T-cell (primary cell): ENCODE measurements at regions not wholly inside any gene's neighbourhood (a gene's known extent, or its start where the extent isn't known, plus 50 kb on each side); places are given as distances from the start of the nearest gene placed in this dataset.

Source experiments
- ATAC-seq, 4 experiments: fragments of 200-7000 bp in 3 of 4; fragments of 150-1000 bp in 1 of 4; cut with Tn5 transposase; replicated peaks in 1 of 4; 1 replicate in 3 of 4; 2 replicates in 1 of 4; pipeline ENCODE4 v1.10.0; 2021; ENCODE audit warnings: moderate library complexity in 3 of 4, mild to moderate bottlenecking in 2 of 4, moderate number of reproducible peaks in 1 of 4
- CTCF ChIA-PET, 2 donors: fragments of 300-600 bp; sonication (Branson Sonifier 250); formaldehyde crosslinking; loops; one replicate each; lab custom pipeline; 2022; ENCODE audit warnings: antibody characterized with exemption in 2 of 2; lab: Charles Lee
- POLR2A ChIA-PET, 2 donors: fragments of 300-600 bp; sonication (Branson Sonifier 250); formaldehyde crosslinking; loops; one replicate each; lab custom pipeline; 2022; ENCODE audit warnings: antibody characterized with exemption in 2 of 2; lab: Charles Lee
- DNase-seq, 35 experiments: peaks; one replicate each; pipeline versions ENCODE4 v3.0.0 to v3.0.0-alpha.2; 2013 to 2023
- H3K27ac ChIP-seq: one replicate; pipeline ENCODE4 v1.5.1; 2013; ENCODE audit warnings: low read length
- H3K27me3 ChIP-seq, 2 experiments: replicated peaks in 1 of 2; 1 replicate in 1 of 2; 2 replicates in 1 of 2; pipeline versions ENCODE4 v1.6.1 to v1.7.0; 2013; ENCODE audit warnings: low read length in 1 of 2, mixed read lengths in 1 of 2; ENCODE audit not compliant: control insufficient read depth in 2 of 2, insufficient read depth in 2 of 2; ENCODE audit errors: extremely low read depth in 1 of 2
- H3K36me3 ChIP-seq, 2 donors: 1 replicate in 1 of 2; 2 replicates in 1 of 2; pipeline versions ENCODE4 v1.6.1 to v1.7.0; 2013; ENCODE audit warnings: low read length in 1 of 2; ENCODE audit not compliant: control insufficient read depth in 2 of 2, insufficient read depth in 1 of 2; ENCODE audit errors: extremely low read depth in 1 of 2
- H3K4me1 ChIP-seq, 2 experiments: 1 replicate in 1 of 2; 2 replicates in 1 of 2; pipeline versions ENCODE4 v1.6.1 to v1.7.0; 2013; ENCODE audit warnings: low read length in 2 of 2, mixed read lengths in 1 of 2; ENCODE audit not compliant: insufficient read depth in 2 of 2, control insufficient read depth in 1 of 2; ENCODE audit errors: extremely low read depth in 1 of 2
- H3K4me3 ChIP-seq, 2 donors: 1 replicate in 1 of 2; 2 replicates in 1 of 2; pipeline versions ENCODE4 v1.5.1 to v1.7.0; 2013; ENCODE audit warnings: mild to moderate bottlenecking in 2 of 2, low read length in 1 of 2, moderate library complexity in 1 of 2; ENCODE audit not compliant: control insufficient read depth in 1 of 2; ENCODE audit errors: extremely low read depth in 1 of 2
- H3K9me3 ChIP-seq: 2 replicates; pipeline ENCODE4 v1.7.0; 2013
- H3K27ac Mint-ChIP-seq, 2 donors: one replicate each; pipeline ENCODE4 v1.8.0; 2020 to 2021; ENCODE audit warnings: mild to moderate bottlenecking in 2 of 2, mixed read lengths in 2 of 2
- H3K27me3 Mint-ChIP-seq, 2 donors: one replicate each; pipeline ENCODE4 v1.8.0; 2021 to 2022; ENCODE audit warnings: mixed read lengths in 2 of 2
- H3K36me3 Mint-ChIP-seq: one replicate; pipeline ENCODE4 v1.8.0; 2021; ENCODE audit warnings: mixed read lengths
- H3K4me1 Mint-ChIP-seq, 3 donors: one replicate each; pipeline ENCODE4 v1.8.0; 2020 to 2022; ENCODE audit warnings: mixed read lengths in 3 of 3, mild to moderate bottlenecking in 1 of 3
- H3K4me3 Mint-ChIP-seq, 3 donors: one replicate each; pipeline ENCODE4 v1.8.0; 2020 to 2022; ENCODE audit warnings: mild to moderate bottlenecking in 3 of 3, mixed read lengths in 3 of 3, moderate library complexity in 3 of 3
- H3K9me3 Mint-ChIP-seq, 3 donors: one replicate each; pipeline ENCODE4 v1.8.0; 2020 to 2022; ENCODE audit warnings: mixed read lengths in 3 of 3
- WGBS: methylation state at CpG from one replicate; pipeline ENCODE4 v1.1.5; 2013; ENCODE audit warnings: missing lambda C conversion rate; ENCODE audit not compliant: insufficient coverage; 5-methylcytosine and 5-hydroxymethylcytosine counted together

- DNase-seq (no peak), ATAC-seq (no peak)
- Mint-ChIP-seq H3K9me3 (peaks cover 0 to 12% (median 3%) of the 10 kb centered on the region in 3 donors), H3K27me3 (peaks cover 9 to 22% of the 10 kb centered on the region in 2 donors), H3K36me3 (no peaks in the 10 kb centered on the region), H3K4me1 (no peaks in the 10 kb centered on the region), H3K4me3 (no peak overlapping the region), H3K27ac (no peak overlapping the region)
- Histone ChIP-seq H3K4me3 (no peak overlapping the region), H3K4me1 (no peaks in the 10 kb centered on the region), H3K27me3 (peaks cover 0 to 6% of the 10 kb centered on the region in 2 experiments), H3K27ac (no peak overlapping the region), H3K9me3 (no peaks in the 10 kb centered on the region), H3K36me3 (no peaks in the 10 kb centered on the region)
- CTCF ChIA-PET = no interaction called here
- no CpG with 5 or more reads among the region's 3 CpGs for WGBS
- POLR2A ChIA-PET = no interaction called here
These were observed 110.0 kb upstream of the PSMD7 start for GRCh38 chr16:74186561-74186971.

- POLR2A ChIA-PET = no interaction called here
- Mint-ChIP-seq H3K9me3 (peaks cover 5 to 20% (median 6%) of the 10 kb centered on the region in 3 donors), H3K36me3 (no peaks in the 10 kb centered on the region), H3K4me1 (no peaks in the 10 kb centered on the region), H3K4me3 (no peak overlapping the region), H3K27ac (no peak overlapping the region), H3K27me3 (peaks cover 9 to 19% of the 10 kb centered on the region in 2 donors)
- no peak for DNase-seq
- H3K4me1 ChIP-seq = no peaks in the 10 kb centered on the region
- no peak overlapping the region for H3K4me3 ChIP-seq
- H3K36me3 ChIP-seq = no peaks in the 10 kb centered on the region
- ATAC-seq = no peak
- H3K27ac ChIP-seq = no peak overlapping the region
- 82% methylated on average over 5 of the region's 5 CpGs for WGBS
- CTCF ChIA-PET = no interaction called here
- no peaks in the 10 kb centered on the region for H3K9me3 ChIP-seq
- peaks cover 0 to 6% of the 10 kb centered on the region in 2 experiments for H3K27me3 ChIP-seq
These were observed 111.8 kb upstream of the PSMD7 start for GRCh38 chr16:74184839-74185238.

- Histone ChIP-seq H3K9me3 (no peaks in the 10 kb centered on the region), H3K27ac (no peak overlapping the region), H3K4me1 (no peaks in the 10 kb centered on the region), H3K4me3 (no peak overlapping the region), H3K27me3 (peaks cover 0 to 6% of the 10 kb centered on the region in 2 experiments), H3K36me3 (no peaks in the 10 kb centered on the region)
- 83% methylated on average over 1 of the region's 4 CpGs for WGBS
- ATAC-seq (no peak), DNase-seq (no peak)
- Mint-ChIP-seq H3K4me3 (no peak overlapping the region), H3K9me3 (peaks cover 5 to 20% (median 6%) of the 10 kb centered on the region in 3 donors), H3K4me1 (no peaks in the 10 kb centered on the region), H3K27me3 (peaks cover 9 to 17% of the 10 kb centered on the region in 2 donors), H3K27ac (no peak overlapping the region), H3K36me3 (no peaks in the 10 kb centered on the region)
- ChIA-PET CTCF (no interaction called here), POLR2A (no interaction called here)
These were observed 112.8 kb upstream of the PSMD7 start for GRCh38 chr16:74183601-74184360.

- H3K4me1 Mint-ChIP-seq = no peaks in the 10 kb centered on the region
- no peaks in the 10 kb centered on the region for H3K36me3 Mint-ChIP-seq
- 49% methylated on average over 4 of the region's 8 CpGs for WGBS
- POLR2A ChIA-PET = no interaction called here
- no peaks in the 10 kb centered on the region for H3K4me1 ChIP-seq
- CTCF ChIA-PET = no interaction called here
- peaks cover 3 to 7% of the 10 kb centered on the region in 2 donors for H3K27me3 Mint-ChIP-seq
- no peak overlapping the region for H3K27ac ChIP-seq
- H3K27ac Mint-ChIP-seq = no peak overlapping the region
- no peaks in the 10 kb centered on the region for H3K9me3 ChIP-seq
- no peaks in the 10 kb centered on the region for H3K27me3 ChIP-seq
- no peaks in the 10 kb centered on the region for H3K36me3 ChIP-seq
- H3K4me3 ChIP-seq = no peak overlapping the region
- H3K9me3 Mint-ChIP-seq = no peaks in the 10 kb centered on the region
- ATAC-seq = no peak
- no peak for DNase-seq
- H3K4me3 Mint-ChIP-seq = no peak overlapping the region
These were observed 126.8 kb upstream of the PSMD7 start for GRCh38 chr16:74169687-74170376.

GRCh38 chr16:74169066-74169465 is 127.5 kb upstream of the PSMD7 start:
- H3K27ac Mint-ChIP-seq = no peak overlapping the region
- H3K4me1 Mint-ChIP-seq = no peaks in the 10 kb centered on the region
- CTCF ChIA-PET = no interaction called here
- H3K4me1 ChIP-seq = no peaks in the 10 kb centered on the region
- DNase-seq = no peak
- POLR2A ChIA-PET = no interaction called here
- no peak overlapping the region for H3K27ac ChIP-seq
- no peaks in the 10 kb centered on the region for H3K9me3 ChIP-seq
- H3K27me3 Mint-ChIP-seq = peaks cover 2 to 4% of the 10 kb centered on the region in 2 donors
- WGBS = no CpG with 5 or more reads among the region's 3 CpGs
- H3K36me3 Mint-ChIP-seq = no peaks in the 10 kb centered on the region
- peaks cover 0 to under 1% (median 0%) of the 10 kb centered on the region in 3 donors for H3K9me3 Mint-ChIP-seq
- ATAC-seq = no peak
- no peak overlapping the region for H3K4me3 ChIP-seq
- no peaks in the 10 kb centered on the region for H3K27me3 ChIP-seq
- H3K36me3 ChIP-seq = no peaks in the 10 kb centered on the region
- no peak overlapping the region for H3K4me3 Mint-ChIP-seq

GRCh38 chr16:74168445-74168844 is 128.2 kb upstream of the PSMD7 start:
- Histone ChIP-seq H3K27ac (no peak overlapping the region), H3K4me3 (no peak overlapping the region), H3K36me3 (no peaks in the 10 kb centered on the region), H3K4me1 (no peaks in the 10 kb centered on the region), H3K27me3 (no peaks in the 10 kb centered on the region), H3K9me3 (no peaks in the 10 kb centered on the region)
- DNase-seq (no peak), ATAC-seq (no peak)
- POLR2A ChIA-PET = no interaction called here
- CTCF ChIA-PET = no interaction called here
- Mint-ChIP-seq H3K4me1 (no peaks in the 10 kb centered on the region), H3K27me3 (peaks cover 2 to 4% of the 10 kb centered on the region in 2 donors), H3K9me3 (peaks cover 0 to 3% (median 2%) of the 10 kb centered on the region in 3 donors), H3K4me3 (no peak overlapping the region), H3K36me3 (no peaks in the 10 kb centered on the region), H3K27ac (no peak overlapping the region)
- WGBS = no CpG with 5 or more reads among the region's 1 CpG
